Upper lobe of left lung (tissue), 4 donors: ENCODE measurements at regions not wholly inside any gene's neighbourhood (a gene's known extent, or its start where the extent isn't known, plus 50 kb on each side); places are given as distances from the start of the nearest gene placed in this dataset.

Source experiments
- EP300 ChIP-seq, 4 donors: sonication (generic); formaldehyde crosslinking; IDR thresholded peaks; one replicate each; pipeline ENCODE4 v1.5.1; 2017; ENCODE audit warnings: antibody characterized with exemption in 4 of 4, control low read depth in 2 of 4
- POLR2A ChIP-seq, 4 donors: fragments of 450-650 bp; IDR thresholded peaks; one replicate each; pipeline ENCODE4 v1.5.1; 2016 to 2017; ENCODE audit warnings: antibody characterized with exemption in 4 of 4, mild to moderate bottlenecking in 2 of 4
- POLR2AphosphoS5 ChIP-seq, 2 donors: sonication (generic); formaldehyde crosslinking; IDR thresholded peaks; one replicate each; pipeline ENCODE4 v1.5.1; 2017; ENCODE audit warnings: antibody characterized with exemption in 2 of 2
- TF ChIP-seq, protein P1 (sequence below), 6 experiments: fragments of 450-650 bp in 4 of 6; fragments of 200-600 bp in 2 of 6; sonication (generic) in 2 of 6; IDR thresholded peaks; one replicate each; pipeline ENCODE4 v1.5.1; 2016 to 2019; ENCODE audit warnings: antibody characterized with exemption in 6 of 6

DNA sequence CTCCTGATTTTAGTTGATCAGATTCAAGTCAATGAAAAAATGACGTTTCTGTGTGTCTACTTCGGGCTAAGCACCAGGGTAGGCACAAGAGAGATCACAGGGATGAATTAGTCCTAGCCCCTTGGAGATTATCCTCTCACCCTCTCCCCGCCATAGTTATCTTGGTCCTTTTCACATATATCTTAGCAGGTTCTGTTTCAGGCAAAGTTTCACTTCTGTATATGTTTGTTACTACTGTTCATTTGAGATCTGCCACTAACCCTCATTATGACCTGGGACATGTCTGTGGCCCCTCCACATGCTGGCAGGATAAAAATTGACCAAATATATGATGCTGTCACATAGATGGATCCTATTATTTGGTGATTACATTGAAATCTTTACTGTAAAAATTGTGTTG, 186.1 kb downstream of the AASDHPPT start:
- TF ChIP-seq, protein P1, sequence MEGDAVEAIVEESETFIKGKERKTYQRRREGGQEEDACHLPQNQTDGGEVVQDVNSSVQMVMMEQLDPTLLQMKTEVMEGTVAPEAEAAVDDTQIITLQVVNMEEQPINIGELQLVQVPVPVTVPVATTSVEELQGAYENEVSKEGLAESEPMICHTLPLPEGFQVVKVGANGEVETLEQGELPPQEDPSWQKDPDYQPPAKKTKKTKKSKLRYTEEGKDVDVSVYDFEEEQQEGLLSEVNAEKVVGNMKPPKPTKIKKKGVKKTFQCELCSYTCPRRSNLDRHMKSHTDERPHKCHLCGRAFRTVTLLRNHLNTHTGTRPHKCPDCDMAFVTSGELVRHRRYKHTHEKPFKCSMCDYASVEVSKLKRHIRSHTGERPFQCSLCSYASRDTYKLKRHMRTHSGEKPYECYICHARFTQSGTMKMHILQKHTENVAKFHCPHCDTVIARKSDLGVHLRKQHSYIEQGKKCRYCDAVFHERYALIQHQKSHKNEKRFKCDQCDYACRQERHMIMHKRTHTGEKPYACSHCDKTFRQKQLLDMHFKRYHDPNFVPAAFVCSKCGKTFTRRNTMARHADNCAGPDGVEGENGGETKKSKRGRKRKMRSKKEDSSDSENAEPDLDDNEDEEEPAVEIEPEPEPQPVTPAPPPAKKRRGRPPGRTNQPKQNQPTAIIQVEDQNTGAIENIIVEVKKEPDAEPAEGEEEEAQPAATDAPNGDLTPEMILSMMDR (IDR thresholded peaks at IDR 0.05) = no peak
- TF ChIP-seq POLR2A (IDR thresholded peaks at IDR 0.05) (no peak), EP300 (IDR thresholded peaks at IDR 0.05) (no peak), POLR2AphosphoS5 (IDR thresholded peaks at IDR 0.05) (no peak)
